ENCODE measurements at regions not wholly inside any gene's neighbourhood (a gene's known extent, or its start where the extent isn't known, plus 50 kb on each side); places are given as distances from the start of the nearest gene placed in this dataset.

GRCh38 chr7:153529100-153529499 is 523.1 kb upstream of the DPP6 start:
- no peak for DNase-seq (ENCODE audit: insufficient read length, low spot score, missing footprints)

GRCh38 chr7:153529651-153530165 is 522.5 kb upstream of the DPP6 start:
- Histone ChIP-seq H3K4me3 (ENCODE audit: insufficient read depth, low read length) (no peak overlapping the region), H3K36me3 (ENCODE audit: insufficient read depth, low read length) (no peaks in the 10 kb centered on the region), H3K27me3 (ENCODE audit: insufficient read depth, low read length) (no peaks in the 10 kb centered on the region), H2AFZ (ENCODE audit: low read length) (no peak overlapping the region), H3K79me2 (ENCODE audit: insufficient read depth, low read length) (no peaks in the 10 kb centered on the region), H3K4me2 (ENCODE audit: insufficient read depth, low read length) (no peak overlapping the region), H4K20me1 (ENCODE audit: insufficient read depth, low read length) (no peaks in the 10 kb centered on the region), H3K4me1 (ENCODE audit: insufficient read depth, low read length) (no peaks in the 10 kb centered on the region), H3K27ac (ENCODE audit: low read depth, low read length) (no peak overlapping the region), H3K9me3 (ENCODE audit: low read depth, low read length) (no peaks in the 10 kb centered on the region)
- no peak for TF ChIP-seq CTCF (IDR thresholded peaks at IDR 0.05; ENCODE audit: extremely low read depth, low read depth, low read length)
- DNase-seq (ENCODE audit: insufficient read length, low spot score, missing footprints) = no peak

More at GRCh38 chr7:153529100-153529499, 523.1 kb upstream of the DPP6 start:
- TF ChIP-seq CTCF (IDR thresholded peaks at IDR 0.05; ENCODE audit: extremely low read depth, low read depth, low read length) = no peak
- H3K79me2 ChIP-seq (ENCODE audit: insufficient read depth, low read length) = no peaks in the 10 kb centered on the region
- no peaks in the 10 kb centered on the region for H3K9me3 ChIP-seq (ENCODE audit: low read depth, low read length)
- H3K4me1 ChIP-seq (ENCODE audit: insufficient read depth, low read length) = no peaks in the 10 kb centered on the region
- no peak overlapping the region for H3K27ac ChIP-seq (ENCODE audit: low read depth, low read length)
- no peaks in the 10 kb centered on the region for H3K27me3 ChIP-seq (ENCODE audit: insufficient read depth, low read length)
- H3K4me3 ChIP-seq (ENCODE audit: insufficient read depth, low read length) = no peak overlapping the region
- no peaks in the 10 kb centered on the region for H3K36me3 ChIP-seq (ENCODE audit: insufficient read depth, low read length)
- no peak overlapping the region for H2AFZ ChIP-seq (ENCODE audit: low read length)
- H3K4me2 ChIP-seq (ENCODE audit: insufficient read depth, low read length) = no peak overlapping the region
- H4K20me1 ChIP-seq (ENCODE audit: insufficient read depth, low read length) = no peaks in the 10 kb centered on the region

GRCh38 chr7:153530441-153530840 is 521.8 kb upstream of the DPP6 start:
- no peak overlapping the region for H3K27ac ChIP-seq (ENCODE audit: low read depth, low read length)
- H2AFZ ChIP-seq (ENCODE audit: low read length) = no peak overlapping the region
- H3K36me3 ChIP-seq (ENCODE audit: insufficient read depth, low read length) = no peaks in the 10 kb centered on the region
- H3K79me2 ChIP-seq (ENCODE audit: insufficient read depth, low read length) = no peaks in the 10 kb centered on the region
- H4K20me1 ChIP-seq (ENCODE audit: insufficient read depth, low read length) = no peaks in the 10 kb centered on the region
- no peaks in the 10 kb centered on the region for H3K27me3 ChIP-seq (ENCODE audit: insufficient read depth, low read length)
- H3K4me1 ChIP-seq (ENCODE audit: insufficient read depth, low read length) = no peaks in the 10 kb centered on the region
- no peak for TF ChIP-seq CTCF (IDR thresholded peaks at IDR 0.05; ENCODE audit: extremely low read depth, low read depth, low read length)
- H3K9me3 ChIP-seq (ENCODE audit: low read depth, low read length) = no peaks in the 10 kb centered on the region
- no peak overlapping the region for H3K4me3 ChIP-seq (ENCODE audit: insufficient read depth, low read length)
- peak; percentile 48 for DNase-seq (ENCODE audit: insufficient read length, low spot score, missing footprints)
- no peak overlapping the region for H3K4me2 ChIP-seq (ENCODE audit: insufficient read depth, low read length)

- H3K79me2 ChIP-seq (ENCODE audit: insufficient read depth, low read length) = no peaks in the 10 kb centered on the region
- H3K36me3 ChIP-seq (ENCODE audit: insufficient read depth, low read length) = no peaks in the 10 kb centered on the region
- H3K4me1 ChIP-seq (ENCODE audit: insufficient read depth, low read length) = no peaks in the 10 kb centered on the region
- H3K9me3 ChIP-seq (ENCODE audit: low read depth, low read length) = no peaks in the 10 kb centered on the region
- no peak for DNase-seq (ENCODE audit: insufficient read length, low spot score, missing footprints)
- no peak overlapping the region for H3K27ac ChIP-seq (ENCODE audit: low read depth, low read length)
- no peak for TF ChIP-seq CTCF (IDR thresholded peaks at IDR 0.05; ENCODE audit: extremely low read depth, low read depth, low read length)
- H3K27me3 ChIP-seq (ENCODE audit: insufficient read depth, low read length) = no peaks in the 10 kb centered on the region
- no peaks in the 10 kb centered on the region for H4K20me1 ChIP-seq (ENCODE audit: insufficient read depth, low read length)
- no peak overlapping the region for H3K4me2 ChIP-seq (ENCODE audit: insufficient read depth, low read length)
- no peak overlapping the region for H2AFZ ChIP-seq (ENCODE audit: low read length)
- no peak overlapping the region for H3K4me3 ChIP-seq (ENCODE audit: insufficient read depth, low read length)
Measured at GRCh38 chr7:153532326-153532725, 519.9 kb upstream of the DPP6 start.

Measured in osteoblast (primary cell).